ENCODE measurements at regions not wholly inside any gene's neighbourhood (a gene's known extent, or its start where the extent isn't known, plus 50 kb on each side); places are given as distances from the start of the nearest gene placed in this dataset.
"Not testable (repeated sequence)": the region's sequence is repeated elsewhere in the genome, so short reads cannot be mapped to it uniquely, and the experiment has no call there.

DNA sequence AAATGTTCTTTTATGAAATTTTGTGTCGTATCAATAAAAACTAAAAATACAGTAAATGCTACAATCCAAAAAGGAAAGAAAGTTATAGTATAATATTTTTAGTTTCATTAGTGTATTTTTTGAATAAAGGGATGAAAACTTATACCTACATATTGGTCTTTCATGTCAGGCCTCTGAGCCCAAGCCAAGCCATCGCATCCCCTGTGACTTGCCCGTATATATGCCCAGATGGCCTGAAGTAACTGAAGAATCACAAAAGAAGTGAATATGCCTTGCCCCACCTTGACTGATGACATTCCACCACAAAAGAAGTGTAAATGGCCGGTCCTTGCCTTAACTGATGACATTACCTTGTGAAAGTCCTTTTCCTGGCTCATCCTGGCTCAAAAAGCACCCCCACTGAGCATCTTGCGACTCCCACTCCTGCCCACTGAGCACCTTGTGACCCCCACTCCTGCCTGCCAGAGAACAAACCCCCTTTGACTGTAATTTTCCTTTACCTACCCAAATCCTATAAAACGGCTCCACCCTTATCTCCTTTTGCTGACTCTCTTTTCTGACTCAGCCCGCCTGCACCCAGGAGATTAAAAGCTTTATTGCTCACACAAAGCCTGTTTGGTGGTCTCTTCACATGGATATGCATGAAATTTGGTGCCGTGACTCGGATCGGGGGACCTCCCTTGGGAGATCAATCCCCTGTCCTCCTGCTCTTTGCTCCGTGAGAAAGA, 108.2 kb upstream of the PELI1 start:
- not testable (repeated sequence) for FAIRE-seq

DNA sequence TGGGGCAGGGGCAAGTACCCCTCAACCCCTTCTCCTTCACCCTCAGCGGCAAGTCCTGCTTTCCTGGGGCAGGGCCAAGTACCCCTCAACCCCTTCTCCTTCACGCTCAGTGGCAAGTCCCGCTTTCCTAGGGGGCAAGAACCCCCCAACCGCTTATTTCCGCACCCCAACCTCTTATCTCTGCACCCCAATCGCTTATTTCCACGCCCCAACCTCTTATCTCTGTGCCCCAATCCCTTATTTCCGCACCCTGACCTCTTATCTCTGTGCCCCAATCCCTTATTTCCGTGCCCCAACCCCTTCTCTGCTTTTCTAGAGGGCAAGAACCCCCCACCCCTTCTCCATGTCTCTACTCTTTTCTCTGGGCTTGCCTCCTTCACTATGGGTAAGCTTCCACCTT, 109.2 kb upstream of the PELI1 start:
- FAIRE-seq, result not testable (repeated sequence)

DNA sequence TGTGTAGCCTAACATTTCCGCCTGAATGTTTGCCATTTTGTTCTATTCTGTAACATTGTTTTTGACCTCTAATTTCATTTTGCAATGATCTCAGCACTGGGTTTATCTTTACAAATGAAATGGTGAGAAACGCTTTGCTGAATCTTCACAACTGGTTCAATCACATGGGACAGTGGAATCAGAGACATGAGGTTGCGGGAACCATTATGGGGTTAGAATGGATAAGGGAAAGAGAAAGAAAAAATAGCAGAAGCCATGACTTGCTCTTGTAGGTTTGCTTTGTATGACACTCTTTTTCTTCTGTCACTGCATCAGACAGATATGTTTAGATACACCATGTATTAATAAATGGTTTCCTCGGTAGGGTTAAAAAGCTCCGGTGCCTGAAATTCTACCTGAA, 114.3 kb upstream of the PELI1 start:
- FAIRE-seq, result no peak

DNA sequence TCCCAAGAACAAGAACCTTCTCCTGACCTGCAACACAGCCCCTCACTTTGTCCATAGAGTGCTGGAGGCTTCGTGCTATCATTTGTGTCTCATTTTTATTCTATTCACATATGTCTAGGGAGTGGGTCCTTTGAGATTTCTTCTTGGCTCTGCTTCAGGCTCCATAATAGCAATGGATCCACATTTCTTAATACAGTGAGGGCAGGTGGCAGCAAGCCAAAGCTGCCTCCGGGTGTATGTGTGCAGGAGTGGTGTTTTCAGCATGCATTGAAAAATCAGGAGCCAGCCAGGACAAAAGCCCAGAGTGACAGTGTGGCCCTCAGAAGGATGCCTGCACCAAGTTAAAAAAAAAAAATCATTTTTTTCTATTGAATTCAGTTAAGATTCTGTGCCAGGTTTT, 115.1 kb upstream of the PELI1 start:
- FAIRE-seq, result no peak

DNA sequence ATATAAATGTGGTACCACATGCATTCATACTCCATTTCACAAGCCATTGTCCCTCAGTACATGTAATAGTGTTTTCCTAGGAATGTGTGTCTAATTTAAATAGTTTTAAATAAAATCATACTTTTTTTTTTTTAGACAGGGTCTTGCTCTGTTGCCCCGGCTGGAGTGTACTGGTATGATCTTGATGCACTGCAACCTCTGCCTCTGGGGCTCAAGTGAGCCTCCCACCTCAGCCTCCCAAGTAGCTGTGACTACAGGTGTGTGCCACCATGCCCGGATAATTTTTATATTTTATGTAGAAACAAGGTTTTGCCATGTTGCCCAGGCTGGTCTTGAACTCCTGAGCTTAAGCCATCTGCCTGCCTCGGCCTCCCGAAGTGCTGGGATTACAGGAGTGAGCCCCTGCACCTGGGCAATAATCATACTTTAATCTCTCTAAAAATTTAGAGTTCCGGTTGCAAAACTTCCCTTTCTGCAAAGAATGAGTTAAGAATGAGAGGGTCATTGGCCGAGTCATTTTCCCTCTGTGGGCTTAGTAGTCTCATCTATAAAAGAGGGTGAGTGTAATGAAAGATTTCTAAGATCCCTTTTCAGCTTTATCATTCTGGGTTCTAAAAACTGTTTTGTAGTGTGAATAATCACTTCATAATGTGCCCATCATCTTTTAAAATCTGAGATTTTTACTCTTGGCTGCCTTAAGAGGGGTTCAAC, 116.0 kb upstream of the PELI1 start:
- no peak for FAIRE-seq

DNA sequence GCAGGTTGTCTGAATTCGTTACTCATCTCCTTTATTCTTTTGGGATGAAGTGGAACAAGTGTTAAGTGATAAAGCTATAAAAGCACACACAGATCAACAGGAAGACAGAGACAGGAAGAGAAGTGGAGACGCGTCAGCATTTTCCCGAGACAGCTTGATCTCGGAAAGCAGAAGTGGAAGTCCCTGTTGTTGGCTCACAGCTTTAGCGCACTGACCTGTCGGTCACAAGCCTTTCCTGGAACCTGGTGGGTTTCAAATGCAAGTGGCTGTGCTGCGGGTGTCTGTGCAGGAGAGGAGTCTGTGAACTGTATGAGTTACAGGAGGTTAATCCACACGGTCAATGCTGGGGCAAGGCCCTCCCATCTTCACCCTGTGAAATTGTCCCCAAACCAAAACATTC, 116.6 kb upstream of the PELI1 start:
- no peak for FAIRE-seq

DNA sequence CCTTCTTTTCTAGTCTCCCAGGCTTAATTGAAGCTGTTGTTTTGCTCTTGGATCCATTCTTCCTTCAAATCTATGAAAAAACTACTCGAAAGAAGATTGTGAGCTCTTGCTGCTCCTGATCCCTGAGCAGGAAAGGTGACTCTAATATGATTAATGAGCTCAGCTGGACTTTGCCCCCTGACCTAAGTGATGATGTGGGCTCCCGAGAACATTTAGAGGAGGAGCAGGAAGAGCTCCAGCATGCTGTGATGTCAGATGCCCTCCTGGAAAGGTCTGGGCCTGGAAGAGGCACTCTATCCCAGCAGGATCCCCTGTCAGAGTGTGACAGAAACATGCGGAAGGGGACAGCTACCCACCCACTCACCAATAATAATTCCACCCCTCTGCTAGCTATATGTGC, 117.9 kb upstream of the PELI1 start:
- no peak for FAIRE-seq

DNA sequence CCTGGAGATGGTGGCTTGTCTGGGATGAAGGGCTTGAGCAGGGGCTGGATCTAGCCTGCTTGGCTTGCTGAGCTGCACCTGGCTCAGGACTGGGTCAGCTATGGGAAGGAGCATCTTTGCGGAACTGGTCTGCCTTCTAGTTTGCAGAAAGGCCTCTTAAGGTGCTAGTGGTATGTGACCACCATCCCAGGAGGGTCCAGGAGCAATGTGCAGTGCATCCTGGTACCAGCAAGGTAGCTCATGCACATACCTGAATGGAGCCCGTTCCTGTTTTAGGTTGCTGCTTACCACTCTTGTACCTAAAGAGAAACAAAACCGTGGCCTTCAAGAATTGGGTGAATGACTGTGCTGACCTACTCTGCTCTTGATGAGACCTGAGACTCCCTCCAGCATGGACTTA, 118.6 kb upstream of the PELI1 start:
- no peak for FAIRE-seq

DNA sequence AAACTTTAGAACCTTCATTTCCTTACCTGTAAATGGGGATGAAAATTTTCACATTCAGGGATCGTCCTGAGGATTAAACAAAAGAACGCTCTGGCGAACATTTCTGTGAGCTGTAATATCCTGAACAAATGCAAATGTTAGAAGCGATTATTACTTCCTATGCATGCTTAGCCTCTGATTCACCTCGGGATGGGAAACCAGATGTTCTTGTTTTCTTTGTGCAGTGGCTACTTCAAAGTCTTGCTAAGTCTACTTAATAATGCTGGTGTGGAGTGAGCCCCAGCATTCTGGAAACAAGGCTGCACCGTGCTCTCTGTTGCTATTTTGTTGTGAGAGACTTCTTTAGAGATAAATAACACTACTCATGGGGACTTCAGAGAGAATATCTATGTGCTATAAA, 119.1 kb upstream of the PELI1 start:
- FAIRE-seq, result no peak

DNA sequence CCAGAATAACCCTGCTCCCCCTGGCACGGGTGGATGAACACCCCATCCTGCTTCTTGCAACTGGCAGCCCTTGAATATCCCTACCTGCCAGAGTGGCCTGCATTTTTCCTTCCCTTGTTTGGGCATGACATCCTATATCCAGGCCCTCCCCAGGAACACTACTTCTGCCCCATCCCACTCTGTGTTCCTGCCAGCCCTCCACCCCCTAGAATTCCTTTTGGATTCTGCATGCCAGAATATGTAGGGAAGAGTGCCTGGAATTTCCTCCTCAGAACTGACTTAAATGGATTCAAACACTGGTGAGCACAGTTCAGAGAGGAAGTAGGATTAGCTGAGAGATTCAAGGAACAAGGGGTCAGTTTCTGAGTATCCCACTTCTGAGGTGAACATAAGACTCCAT, 123.5 kb upstream of the PELI1 start:
- no peak for FAIRE-seq

DNA sequence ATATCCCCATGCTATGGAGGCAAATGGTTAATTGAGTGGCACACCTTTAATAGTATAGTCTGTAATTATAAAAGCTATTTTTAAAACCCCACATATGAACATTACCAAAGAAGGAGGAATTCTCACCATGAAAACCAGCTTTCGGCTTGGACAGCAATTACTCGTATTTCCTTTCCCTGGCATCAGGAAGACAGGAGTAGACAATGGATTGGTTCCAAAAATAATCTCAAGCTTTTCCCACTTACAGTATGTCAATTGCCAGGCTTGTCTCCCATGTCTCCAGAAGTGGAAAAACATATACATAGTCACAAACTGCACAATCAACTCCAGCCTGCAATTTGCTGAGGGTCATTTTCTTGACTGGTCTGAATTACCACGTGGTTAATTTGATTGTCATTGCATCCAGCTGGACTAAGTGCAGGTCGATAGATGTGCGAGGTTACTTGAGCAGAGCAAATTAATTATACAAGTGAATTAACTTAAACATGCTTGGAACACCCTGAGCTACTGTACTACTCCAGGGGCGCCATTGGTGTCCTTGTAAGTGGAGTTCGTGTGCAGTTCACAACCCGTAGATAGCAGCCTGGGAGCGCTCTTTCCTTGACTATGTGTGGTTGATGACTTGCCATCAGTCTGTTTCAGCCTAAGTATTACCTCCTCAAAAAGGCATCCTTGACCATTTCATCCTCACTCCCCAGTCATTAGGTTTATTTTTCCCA, 124.3 kb upstream of the PELI1 start:
- FAIRE-seq, result no peak

DNA sequence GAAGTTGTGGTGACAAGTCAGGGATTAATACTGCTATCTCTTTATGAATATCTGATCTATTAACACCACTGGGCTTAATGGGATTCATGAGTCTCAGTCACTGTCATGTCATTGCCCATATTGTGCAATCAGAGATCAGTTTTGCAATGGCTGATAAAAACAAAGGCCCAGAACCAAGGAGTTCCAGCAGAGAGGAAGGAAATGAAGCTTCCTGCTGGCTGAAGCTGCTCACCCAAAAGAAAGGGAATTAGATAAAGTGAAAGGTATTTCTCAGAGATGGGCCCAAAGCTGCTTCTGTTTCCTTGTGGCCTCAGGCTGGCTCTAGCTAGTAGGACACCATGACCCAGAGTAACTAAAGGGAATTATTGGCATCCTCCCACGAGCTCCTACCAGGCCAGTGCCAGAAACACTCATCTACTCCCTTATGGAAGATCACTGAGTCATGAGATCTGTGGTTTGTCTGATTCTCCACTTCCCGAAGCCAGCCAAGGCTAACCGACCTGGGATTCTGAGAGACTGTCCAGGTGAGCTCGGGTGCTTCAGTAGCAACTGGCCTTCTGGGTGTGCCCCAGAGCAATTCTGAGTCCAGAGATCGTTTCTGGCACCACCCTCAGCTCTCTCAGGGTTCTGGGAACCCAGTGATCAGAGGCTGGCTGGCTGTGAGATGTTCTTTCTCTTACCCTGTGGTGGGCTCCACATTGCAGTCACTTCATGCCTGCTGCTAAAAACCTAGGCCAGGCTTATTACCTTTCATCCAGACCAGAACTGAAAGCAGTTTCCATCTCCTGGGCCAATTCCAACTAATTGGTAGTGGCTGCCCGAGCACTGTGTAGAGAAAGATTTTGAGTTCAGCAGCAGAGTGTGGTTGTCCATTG, 129.5 kb upstream of the PELI1 start:
- FAIRE-seq, result no peak

DNA sequence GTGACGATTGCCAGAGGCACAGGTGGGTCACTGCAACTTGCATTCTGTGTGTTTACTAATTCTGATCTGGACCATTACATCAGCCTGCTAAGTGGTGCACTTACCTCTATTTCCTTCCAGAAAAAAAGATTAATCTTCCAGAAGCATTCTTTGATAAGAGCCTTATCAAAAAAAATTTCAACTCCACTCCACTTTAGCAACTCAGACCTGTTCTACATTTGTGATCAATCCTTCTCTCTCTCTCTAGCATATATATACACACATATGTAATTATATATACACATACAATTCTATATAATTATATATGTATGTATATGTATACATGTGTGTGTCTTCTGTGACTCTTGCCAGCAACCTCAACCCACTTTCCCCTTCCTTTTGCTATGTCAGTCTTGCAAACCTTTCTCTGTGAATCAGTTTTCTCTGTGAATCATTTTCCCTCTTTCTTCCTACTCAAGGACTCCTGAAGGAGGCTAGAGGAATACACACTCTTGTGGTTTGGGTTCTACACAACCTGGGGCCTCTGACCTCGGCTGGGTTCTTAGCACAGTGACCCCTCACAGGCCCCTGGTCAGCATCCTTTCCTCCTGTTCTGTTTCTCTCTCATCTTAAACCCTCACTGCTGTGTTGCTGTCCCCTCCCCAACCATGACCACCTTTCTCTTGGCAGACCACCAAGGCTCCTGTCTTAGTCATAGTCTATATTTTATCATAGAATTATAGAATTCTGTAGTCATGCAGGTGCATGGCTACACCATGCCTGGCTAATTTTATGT, 130.4 kb upstream of the PELI1 start:
- FAIRE-seq, result no peak

DNA sequence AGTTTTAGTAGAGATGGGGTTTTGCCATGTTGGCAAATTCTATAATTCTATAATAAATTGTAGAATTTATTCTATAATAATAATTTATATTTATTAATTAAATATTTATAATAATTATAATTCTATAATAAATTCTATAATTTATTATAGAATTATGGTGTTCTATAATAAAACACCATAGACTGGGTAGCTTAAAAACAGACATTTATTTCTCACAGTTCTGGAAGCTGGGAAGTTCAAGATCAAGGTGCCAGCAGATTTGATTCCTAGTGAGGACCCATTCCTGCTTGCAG, 130.9 kb upstream of the PELI1 start:
- no peak for FAIRE-seq

DNA sequence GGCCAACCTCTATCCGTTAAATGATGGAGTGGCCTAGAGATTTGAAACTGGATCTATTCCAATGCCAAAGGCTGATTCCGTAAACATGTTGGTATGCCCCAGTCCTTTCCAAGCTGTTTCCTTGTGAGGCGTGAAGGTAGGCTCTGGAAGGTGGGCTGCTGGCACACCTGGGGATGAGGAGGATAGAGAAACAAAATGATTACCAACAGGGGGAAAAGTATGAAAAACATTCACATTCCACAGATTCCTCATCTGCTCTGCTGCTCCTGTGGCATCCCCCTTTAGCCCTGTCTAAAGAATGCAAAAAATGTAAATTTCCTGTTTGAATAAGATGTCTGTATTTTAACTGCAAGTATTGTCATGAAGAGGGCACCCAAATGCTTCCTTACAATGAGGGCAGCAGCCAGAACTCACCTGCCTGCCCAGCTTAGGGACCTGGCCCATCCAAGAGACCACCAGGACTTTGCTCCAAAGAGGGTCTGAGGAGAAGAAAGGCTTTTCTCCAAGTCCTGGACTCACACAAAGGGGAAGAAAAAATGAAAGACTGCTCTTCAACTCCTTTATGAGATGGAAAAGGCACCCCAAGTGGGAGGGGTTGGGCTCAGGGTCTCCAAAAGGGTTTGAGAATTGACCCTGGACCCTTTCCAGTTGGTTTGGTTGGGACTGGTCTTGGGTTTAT, 132.3 kb upstream of the PELI1 start:
- no peak for FAIRE-seq

DNA sequence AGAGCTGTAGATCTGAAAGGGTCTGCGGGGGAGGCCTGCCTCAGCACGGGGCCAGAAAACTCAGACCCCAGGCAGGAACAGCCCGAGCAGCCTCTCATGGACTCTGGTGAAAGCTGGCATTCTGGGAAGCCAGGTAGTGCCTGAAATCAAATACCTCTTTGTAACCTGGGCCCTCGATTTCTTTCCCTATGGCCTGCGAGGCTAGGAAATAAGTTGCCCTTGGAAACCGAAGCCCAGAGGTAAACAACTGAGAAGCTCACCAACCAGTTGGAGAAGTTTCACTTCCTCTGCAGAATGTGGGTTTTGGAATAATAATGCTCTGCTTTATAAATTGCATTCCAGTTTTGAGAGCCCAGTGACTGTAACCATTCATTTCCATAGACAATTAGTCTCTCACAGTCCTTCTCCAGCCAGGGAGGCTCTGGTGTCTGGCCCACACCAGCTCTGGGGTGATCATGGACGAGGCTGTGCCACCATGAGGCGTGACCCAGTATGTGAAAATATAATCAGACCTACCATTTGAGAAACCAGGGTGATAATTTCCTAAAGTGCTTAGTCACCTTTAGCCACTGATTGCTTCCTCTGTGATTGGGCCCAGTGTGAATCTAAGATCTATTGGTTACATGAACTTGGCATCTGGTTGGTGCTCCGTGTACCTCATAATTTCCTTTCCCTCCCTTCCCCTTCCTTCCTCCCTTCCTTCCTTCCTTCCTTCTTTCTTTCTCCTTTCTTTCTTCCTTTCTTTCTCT, 133.1 kb upstream of the PELI1 start:
- no peak for FAIRE-seq

DNA sequence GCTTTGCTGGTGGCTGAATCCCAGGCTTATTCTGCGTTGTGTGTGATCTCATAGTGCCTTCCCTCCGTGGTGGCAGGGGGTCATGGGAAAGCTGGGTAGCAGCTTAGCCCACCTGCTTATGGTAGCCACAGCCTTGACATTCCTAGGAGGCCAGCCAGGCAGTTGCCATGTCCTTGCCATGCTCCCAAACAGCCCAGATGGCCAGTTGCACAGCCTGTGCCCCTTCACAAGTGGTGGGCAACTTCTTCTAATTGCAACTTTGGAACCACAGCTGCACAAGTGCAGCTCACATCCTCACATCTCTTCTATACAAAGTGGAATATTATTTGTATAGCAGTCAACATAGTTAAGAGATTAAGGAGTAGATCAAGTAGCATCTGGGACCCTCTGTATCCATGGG, 136.6 kb upstream of the PELI1 start:
- not testable (repeated sequence) for FAIRE-seq

DNA sequence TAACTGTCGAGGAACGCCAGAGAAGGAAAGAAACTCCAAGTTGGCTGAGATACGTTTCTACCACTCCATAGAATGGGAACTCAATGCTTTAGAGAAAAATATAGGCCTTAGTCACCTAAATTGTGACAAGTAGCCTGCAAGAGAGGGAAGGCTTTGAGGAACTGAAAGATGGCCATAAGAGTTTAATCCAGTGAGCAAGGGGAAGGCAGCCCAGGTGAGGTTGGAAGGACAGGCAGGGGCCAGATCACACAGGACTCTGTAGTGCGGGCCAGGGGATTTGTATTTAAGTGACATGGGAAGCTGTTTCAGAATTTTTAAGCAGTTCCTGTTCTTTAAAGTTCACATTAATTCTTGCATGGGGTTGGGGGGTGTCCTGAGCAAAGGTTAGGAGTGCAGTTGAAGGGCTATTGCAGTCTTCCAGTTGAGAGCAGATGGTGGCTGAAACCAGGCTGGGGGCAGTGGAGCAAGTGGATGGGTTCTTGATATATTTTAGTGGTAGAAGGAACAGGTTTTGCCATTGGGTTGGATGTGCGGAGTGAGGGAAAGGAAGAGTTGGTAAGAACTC, 138.9 kb upstream of the PELI1 start:
- FAIRE-seq, result no peak

DNA sequence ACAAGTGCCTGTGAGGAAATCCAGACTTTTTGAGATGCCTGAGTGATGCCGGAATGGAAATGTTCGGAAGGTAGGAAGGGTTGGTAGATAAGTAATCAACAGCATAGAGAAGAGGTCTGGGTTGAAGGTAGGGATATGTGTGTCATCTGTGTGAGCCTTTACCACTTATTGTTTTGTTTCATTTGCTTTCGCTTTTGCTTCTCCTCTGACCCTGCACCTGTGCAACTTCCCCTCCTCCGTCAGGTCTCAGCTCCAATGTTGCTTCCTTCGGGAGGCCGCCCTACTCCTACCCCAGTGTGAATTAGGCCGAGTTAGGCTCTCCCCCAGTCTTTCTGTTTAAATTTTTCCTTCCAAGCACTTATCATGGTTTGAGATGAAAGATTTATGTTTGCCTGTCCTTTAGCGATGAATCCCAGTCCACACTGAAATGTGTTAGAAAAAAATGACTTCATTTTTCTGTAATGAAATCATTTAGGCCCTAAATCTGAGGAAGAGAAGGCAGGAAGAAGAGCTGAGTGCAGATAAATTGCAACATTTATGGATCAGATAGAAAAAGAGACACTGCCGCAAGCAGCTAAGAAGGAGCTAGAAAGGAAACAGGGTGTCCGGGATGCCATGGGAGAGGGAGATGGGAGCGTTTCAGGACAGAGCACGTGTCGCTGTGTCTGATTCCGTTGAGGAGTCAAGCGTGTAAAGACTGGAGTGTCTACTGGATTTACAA, 139.6 kb upstream of the PELI1 start:
- FAIRE-seq, result no peak

DNA sequence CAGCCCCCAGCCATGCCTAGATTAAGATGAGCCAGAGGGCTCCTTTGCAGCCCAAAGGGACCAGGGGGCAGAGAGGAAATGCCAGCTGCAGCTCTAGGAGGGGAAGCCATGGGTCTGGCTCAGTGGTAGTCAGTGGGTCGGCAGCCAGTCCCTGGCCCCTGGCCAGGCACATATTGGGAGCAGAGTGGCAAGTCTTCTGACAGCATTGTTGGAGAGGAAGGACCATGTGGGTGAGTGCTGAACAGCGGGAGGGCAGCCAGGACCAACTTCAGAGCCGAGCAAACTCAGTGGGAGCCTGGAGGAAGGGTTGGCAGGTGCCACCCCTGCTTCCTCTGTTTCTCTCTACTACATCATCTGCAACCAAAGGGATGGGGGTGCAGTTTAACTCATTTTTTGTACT, 140.5 kb upstream of the PELI1 start:
- FAIRE-seq, result no peak
